HG02571 (cell line): ENCODE measurements at regions not wholly inside any gene's neighbourhood (a gene's known extent, or its start where the extent isn't known, plus 50 kb on each side); places are given as distances from the start of the nearest gene placed in this dataset.
"Not testable (repeated sequence)": the region's sequence is repeated elsewhere in the genome, so short reads cannot be mapped to it uniquely, and the experiment has no call there.

ENCODE experiments used
- ATAC-seq: cut with Tn5 transposase; IDR thresholded peaks from one replicate; pipeline ENCODE4 v1.9.1; 2021; ENCODE audit warnings: mild to moderate bottlenecking, moderate library complexity; ENCODE audit not compliant: unreplicated experiment

GRCh38 chr4:59455751-59456150 is 1744.4 kb upstream of the ADGRL3 start:
- no peak for ATAC-seq

GRCh38 chr4:59457576-59457975 is 1742.5 kb upstream of the ADGRL3 start:
- ATAC-seq = no peak

DNA sequence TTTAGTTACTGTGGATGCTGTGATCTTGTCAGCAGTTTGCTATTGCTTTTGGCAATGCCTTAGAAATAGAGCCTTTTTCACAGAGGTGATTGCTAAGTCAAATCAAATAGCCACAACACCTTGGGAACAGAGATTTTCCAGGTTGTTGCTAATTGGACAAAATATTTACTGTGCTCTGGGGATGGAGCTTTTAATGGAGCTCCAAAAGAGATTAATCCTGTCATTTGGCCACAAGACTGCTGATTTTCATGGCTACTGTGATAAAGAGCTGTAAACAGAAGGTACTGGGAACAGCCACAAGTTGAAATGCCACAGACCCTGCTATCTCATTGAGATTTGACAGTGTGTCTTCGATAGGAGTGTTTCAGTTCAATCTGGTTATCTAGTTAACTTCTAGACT is 1715.2 kb upstream of the ADGRL3 start:
- ATAC-seq = no peak

DNA sequence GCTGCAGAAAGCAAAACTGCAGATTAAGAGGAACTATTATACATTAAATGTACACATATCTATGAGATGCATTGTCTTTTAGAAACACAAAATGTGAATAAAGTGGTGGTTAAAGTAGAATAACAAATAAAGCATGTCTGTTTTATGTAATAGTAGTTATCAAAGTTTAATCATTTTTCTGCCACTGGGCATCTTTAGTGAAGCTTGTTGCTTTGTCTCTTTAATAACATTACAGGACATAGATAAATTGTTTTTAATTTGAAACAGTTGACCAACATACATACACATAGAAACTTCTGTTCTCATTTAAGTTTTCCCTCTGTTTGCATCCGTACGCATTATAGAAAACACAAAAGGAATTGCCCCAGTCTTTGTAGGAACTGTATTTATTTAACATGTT is 1700.0 kb upstream of the ADGRL3 start:
- no peak for ATAC-seq

DNA sequence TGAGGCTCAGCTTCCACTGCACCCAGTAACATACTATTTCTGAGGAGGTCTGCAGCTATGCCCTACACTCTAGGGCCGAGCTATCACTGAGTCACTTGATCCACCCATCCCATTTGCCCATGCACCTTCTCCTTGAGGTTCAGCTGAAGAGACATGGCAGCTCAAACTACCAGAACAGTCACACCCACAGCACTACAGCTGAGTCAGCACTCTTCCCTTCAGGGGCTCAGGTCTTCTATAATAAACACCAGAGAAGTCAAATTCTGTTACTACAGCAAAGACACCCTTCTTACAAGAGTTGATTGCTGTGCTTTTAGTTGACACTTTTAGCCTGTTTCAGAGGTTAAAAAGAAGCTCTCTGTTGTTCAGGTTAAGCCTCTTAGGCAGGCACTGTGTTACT is 1696.4 kb upstream of the ADGRL3 start:
- no peak for ATAC-seq

DNA sequence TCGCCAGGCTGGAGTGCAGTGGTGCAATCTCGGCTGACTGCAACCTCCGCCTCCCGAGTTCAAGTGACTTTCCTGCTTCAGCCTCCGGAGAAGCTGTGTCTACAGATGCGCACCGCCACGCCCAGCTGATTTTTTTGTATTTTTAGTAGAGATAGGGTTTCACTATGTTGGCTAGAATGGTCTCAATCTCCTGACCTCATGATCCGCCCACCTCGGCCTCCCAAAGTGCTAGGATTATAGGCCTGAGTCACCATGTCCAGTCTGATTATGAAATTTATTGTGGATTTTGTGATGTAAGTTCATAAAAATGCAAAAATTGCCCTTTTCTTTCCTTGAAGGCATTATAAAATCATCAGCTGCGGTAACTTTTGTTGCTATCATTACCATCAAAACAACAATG is 1688.3 kb upstream of the ADGRL3 start:
- ATAC-seq = not testable (repeated sequence)

DNA sequence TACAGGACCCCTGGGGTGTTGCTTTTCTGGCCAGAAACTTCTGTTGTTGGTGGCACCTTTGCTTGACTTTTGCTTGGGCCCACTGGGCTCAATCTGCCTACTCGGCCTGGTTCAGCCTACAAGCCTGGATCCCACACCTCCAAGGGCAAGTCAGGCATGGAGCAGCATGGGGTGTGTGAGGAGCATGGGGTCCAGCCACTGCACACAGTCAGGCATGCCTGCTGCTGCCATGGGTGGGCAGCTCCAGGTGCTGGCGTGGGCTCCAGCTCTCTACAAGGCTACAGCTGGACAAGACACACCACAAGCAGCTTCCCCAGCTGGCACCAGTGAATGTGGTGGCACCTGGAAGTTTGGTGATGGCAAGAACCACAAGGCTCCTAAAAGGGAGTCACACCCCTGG is 1683.1 kb upstream of the ADGRL3 start:
- no peak for ATAC-seq

- no peak for ATAC-seq
Measured at GRCh38 chr4:59518005-59518823, 1681.9 kb upstream of the ADGRL3 start.

- no peak for ATAC-seq
Measured at GRCh38 chr4:59525885-59526284, 1674.2 kb upstream of the ADGRL3 start.

DNA sequence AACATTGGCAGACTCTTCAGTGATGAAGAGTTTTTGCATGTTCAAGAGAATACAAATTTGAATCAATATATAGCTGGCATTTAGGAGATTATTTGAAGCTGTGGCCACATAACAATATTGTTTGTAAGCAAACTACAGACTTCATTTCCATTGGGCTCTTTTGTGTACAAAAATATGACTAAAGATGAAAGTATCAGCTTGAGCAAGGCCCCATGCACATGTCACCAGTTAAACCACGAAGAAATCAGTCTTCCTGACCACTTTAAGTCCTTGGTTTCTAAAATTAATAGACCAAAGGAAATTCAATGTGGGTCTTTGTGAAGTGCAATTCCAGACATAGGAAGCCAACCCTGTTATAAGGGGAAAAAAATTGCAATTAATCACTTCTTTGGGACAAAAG is 1664.6 kb upstream of the ADGRL3 start:
- ATAC-seq = no peak

DNA sequence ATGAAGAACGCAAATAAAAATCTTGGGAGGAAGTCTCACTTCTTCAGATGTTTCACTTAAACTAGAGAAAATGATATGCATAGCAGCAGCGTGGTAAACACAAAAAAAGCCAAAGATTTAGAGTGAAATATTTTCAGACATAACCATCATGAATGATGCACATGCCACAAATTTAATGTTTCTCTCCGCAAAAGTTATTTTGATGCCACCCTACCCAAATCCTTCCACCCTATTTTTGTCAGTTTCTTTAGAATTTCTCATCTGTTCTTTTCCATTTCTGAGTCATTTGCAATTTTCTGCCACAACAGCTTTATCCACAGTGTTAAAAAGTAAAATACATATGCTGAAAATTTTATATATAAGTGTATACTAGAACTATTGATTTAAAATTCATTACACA is 1663.7 kb upstream of the ADGRL3 start:
- no peak for ATAC-seq

DNA sequence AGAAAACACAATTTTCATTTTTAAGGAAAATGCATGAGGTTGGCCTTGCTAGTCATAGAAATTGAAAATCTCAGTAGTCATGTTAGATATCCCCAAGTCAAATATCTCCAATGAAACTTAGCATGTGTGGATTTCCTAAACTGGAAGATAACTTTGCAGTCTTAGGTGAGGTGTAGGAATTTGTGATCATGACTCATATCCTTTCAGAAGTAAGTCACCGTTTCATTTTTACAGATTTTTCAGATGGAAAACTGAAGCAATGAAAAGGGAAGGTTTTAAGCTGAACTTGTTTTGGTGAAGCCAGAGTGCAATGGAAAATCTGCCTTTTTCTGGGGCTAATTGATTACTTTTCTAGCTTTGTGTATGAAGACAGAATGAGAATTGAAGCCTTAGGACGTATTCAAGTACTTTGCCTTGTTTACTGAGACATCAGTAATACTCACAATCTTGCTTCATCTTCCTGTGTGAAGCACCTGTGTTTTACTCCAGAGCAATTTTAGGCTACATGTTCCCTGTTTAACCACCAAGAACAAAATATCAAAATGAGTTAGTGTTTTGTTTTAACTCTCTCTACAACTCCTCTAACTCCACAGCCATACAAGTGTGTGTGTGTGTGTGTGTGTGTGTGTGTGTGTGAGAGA is 1662.8 kb upstream of the ADGRL3 start:
- no peak for ATAC-seq

DNA sequence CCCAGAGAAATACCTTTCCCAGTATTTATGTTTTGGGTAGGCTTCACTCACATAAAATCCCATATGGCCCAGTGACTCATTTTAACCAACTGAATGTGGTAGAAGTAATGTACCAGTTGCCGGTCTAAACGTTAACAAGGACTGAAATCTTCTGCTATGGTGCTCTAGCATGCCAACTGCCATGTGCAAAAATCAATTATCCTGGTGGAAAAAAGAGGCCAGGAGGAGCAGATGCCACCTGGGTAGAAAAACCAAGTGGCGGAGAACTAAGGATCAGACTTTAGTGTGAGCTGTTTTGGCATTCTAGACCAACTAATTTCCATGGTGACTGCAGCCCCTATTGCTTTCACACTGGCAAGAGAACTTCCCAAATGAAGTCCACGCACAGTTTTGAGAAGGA is 1660.7 kb upstream of the ADGRL3 start:
- ATAC-seq = no peak

- no peak for ATAC-seq
Measured at GRCh38 chr4:59540311-59540710, 1659.8 kb upstream of the ADGRL3 start.

GRCh38 chr4:59553063-59553720 is 1646.9 kb upstream of the ADGRL3 start:
- peak; percentile 90 for ATAC-seq

DNA sequence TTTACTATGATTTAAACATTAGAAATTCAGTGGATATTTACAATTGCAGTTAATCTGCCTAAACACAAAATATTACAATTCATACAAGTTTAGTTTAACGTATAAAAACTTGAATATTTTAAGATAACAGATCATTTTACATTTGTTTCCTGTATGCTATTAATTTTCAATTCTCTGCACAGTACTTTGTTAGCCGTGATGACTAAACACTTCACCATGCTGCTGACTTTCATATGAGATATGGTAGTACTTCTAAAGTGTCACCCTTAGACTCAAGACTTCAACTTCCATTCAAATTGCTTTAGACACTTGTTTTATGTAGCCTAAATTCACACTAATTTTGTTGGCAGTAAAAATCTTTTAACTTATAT is 1646.4 kb upstream of the ADGRL3 start:
- ATAC-seq = no peak

DNA sequence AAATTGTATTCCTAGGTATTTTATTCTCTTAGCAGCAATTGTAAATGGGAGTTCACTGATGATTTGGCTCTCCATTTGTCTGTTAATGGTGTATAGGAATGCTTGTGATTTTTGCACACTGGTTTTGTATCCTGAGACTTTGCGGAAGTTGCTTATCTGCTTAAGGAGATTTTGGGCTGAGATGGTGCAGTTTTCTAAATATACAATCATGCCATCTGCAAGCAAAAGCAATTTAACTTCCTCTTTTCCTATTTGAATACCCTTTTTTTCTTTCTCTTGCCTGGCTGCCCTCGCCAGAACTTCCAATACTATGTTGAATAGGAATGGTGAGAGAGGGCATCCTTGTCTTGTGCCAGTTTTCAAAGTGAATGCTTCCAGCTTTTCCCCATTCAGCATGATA is 1643.9 kb upstream of the ADGRL3 start:
- ATAC-seq = not testable (repeated sequence)

- not testable (repeated sequence) for ATAC-seq
Measured at GRCh38 chr4:59560141-59560648, 1639.9 kb upstream of the ADGRL3 start.

DNA sequence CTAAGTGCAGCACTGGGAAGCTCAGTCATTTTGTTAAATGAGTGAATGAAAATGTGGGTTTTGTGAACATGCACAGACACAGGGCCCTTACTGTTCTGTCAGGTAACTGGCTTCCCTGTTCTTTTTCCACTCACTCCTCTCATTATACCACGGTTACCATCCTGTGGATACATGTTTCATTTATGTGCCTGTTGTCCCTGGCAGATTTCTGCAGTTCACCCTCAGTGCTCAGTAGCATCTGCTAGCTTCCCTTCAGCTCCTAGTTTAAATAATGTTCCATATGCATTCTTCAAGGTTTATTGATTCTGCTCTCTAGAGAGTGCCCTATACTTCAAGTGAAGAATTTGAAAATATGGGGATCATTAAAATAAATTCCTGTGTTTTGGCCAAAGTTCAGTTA is 1634.3 kb upstream of the ADGRL3 start:
- ATAC-seq = no peak

GRCh38 chr4:59570860-59571476 is 1629.2 kb upstream of the ADGRL3 start:
- no peak for ATAC-seq

GRCh38 chr4:59571805-59572430 is 1628.2 kb upstream of the ADGRL3 start:
- ATAC-seq = no peak
